GM12878 (cell line): ENCODE measurements at regions not wholly inside any gene's neighbourhood (a gene's known extent, or its start where the extent isn't known, plus 50 kb on each side); places are given as distances from the start of the nearest gene placed in this dataset.

ENCODE experiments used
- ATF7 ChIP-seq: fragments of 450-650 bp; IDR thresholded peaks from 2 replicates; pipeline ENCODE4 v1.6.1; 2016; ENCODE audit warnings: low read depth, mild to moderate bottlenecking
- CHD4 ChIP-seq: fragments of 200-600 bp; sonication (generic); IDR thresholded peaks from 2 replicates; pipeline ENCODE4 v1.6.1; 2016; ENCODE audit warnings: mild to moderate bottlenecking
- CREM ChIP-seq: IDR thresholded peaks from 2 replicates; pipeline ENCODE4 v1.6.1; 2014; ENCODE audit warnings: antibody characterized with exemption, low read depth
- CUX1 ChIP-seq: IDR thresholded peaks from 2 replicates; pipeline ENCODE4 v1.6.1; 2012; ENCODE audit warnings: improper control_type of control experiment, low read depth, low read length; ENCODE audit not compliant: insufficient replicate concordance
- E4F1 ChIP-seq: fragments of 450-650 bp; IDR thresholded peaks from 2 replicates; pipeline ENCODE4 v1.6.1; 2018; ENCODE audit warnings: borderline replicate concordance, mild to moderate bottlenecking; ENCODE audit not compliant: partially characterized antibody
- ETV6 ChIP-seq, 2 experiments: fragments of 450-650 bp in 1 of 2; IDR thresholded peaks in 1 of 2; conservative IDR thresholded peaks in 1 of 2; 2 replicates each; pipeline ENCODE4 v1.6.1; 2014; ENCODE audit warnings: antibody characterized with exemption in 1 of 2, borderline replicate concordance in 1 of 2, low read depth in 1 of 2, mild to moderate bottlenecking in 1 of 2, moderate library complexity in 1 of 2
- IKZF1 ChIP-seq: fragments of 450-650 bp; conservative IDR thresholded peaks from 2 replicates; pipeline ENCODE4 v1.6.1; 2017; ENCODE audit warnings: antibody characterized with exemption, mild to moderate bottlenecking
- MEF2A ChIP-seq: IDR thresholded peaks from 2 replicates; pipeline ENCODE4 v1.6.1; 2011; ENCODE audit warnings: low read depth, mild to moderate bottlenecking, low read length, moderate library complexity; ENCODE audit not compliant: insufficient read depth
- MYC ChIP-seq: IDR thresholded peaks from 2 replicates; pipeline ENCODE4 v1.6.1; 2011; ENCODE audit warnings: mild to moderate bottlenecking, low read length, moderate library complexity, inconsistent platforms; ENCODE audit not compliant: insufficient read depth, insufficient replicate concordance, insufficient read length, severe bottlenecking
- TF ChIP-seq, protein P1 (sequence below): fragments of 450-650 bp; IDR thresholded peaks from 2 replicates; pipeline ENCODE4 v1.6.1; 2016; ENCODE audit warnings: mild to moderate bottlenecking

GRCh38 chr1:101293461-101294051 is 56.7 kb downstream of the S1PR1 start (continued):
- TF ChIP-seq CUX1 (no peak), CREM (peak; percentile 95), CHD4 (no peak), MEF2A (peak; percentile 72; the same call in 1 of the 2 replicates), IKZF1 (peak; percentile 91), ETV6 (conservative IDR thresholded peaks at IDR 0.05 in 1 of 2, IDR thresholded peaks at IDR 0.05 in 1 of 2; ENCODE audit: borderline replicate concordance in 1 of 2, low read depth in 1 of 2) (peak in 1 of 2 experiments; percentile 69; a peak in 1 of 4 replicates), E4F1 (no peak), ATF7 (peak; percentile 66), MYC (no peak)
- TF ChIP-seq, protein P1, sequence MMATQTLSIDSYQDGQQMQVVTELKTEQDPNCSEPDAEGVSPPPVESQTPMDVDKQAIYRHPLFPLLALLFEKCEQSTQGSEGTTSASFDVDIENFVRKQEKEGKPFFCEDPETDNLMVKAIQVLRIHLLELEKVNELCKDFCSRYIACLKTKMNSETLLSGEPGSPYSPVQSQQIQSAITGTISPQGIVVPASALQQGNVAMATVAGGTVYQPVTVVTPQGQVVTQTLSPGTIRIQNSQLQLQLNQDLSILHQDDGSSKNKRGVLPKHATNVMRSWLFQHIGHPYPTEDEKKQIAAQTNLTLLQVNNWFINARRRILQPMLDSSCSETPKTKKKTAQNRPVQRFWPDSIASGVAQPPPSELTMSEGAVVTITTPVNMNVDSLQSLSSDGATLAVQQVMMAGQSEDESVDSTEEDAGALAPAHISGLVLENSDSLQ = no peak
